HepG2 (cell line): ENCODE measurements at regions not wholly inside any gene's neighbourhood (a gene's known extent, or its start where the extent isn't known, plus 50 kb on each side); places are given as distances from the start of the nearest gene placed in this dataset.

Experiments used
- ATAC-seq: fragments of 200-7000 bp; cut with Tn5 transposase; 3 replicates; pipeline ENCODE4 v1.9.1; 2020; ENCODE audit warnings: mild to moderate bottlenecking, moderate library complexity
- BruUV-seq: library from RNA; stranded (reverse); fragments of 400-500 nt; replicated peaks from 2 replicates; lab custom pipeline; 2021; lab: Mats Ljungman, UMichigan
- CTCF ChIA-PET: fragments of 300-600 bp; formaldehyde crosslinking; extraction: SDS; loops from one replicate; lab custom pipeline; 2021; ENCODE audit warnings: low total read pairs, inconsistent platforms, low intra/inter-chr PET ratio; lab: Yijun Ruan, JAX
- POLR2A ChIA-PET: fragments of 350-600 bp; sonication (Branson Sonifier 250); formaldehyde crosslinking; loops from one replicate; lab custom pipeline; 2020; ENCODE audit warnings: antibody characterized with exemption, inconsistent platforms; lab: Yijun Ruan, JAX
- DNase-seq: peaks from one replicate; pipeline ENCODE4 v3.0.0-alpha.2; 2015; ENCODE audit warnings: low spot score
- FAIRE-seq: peaks from 3 replicates; lab custom pipeline; 2011; peaks lifted over from hg19 to GRCh38; lab: Jason Lieb, UNC
- H2AFZ ChIP-seq: one replicate; pipeline ENCODE4 v1.6.1; 2011; ENCODE audit warnings: low read length, inconsistent platforms
- H3K27ac ChIP-seq: fragments of 300-600 bp; 3 replicates; pipeline ENCODE4 v1.8.0; 2011; ENCODE audit warnings: mixed run types, mild to moderate bottlenecking, mixed read lengths, low read length, inconsistent platforms; ENCODE audit not compliant: insufficient read depth; ENCODE audit errors: extremely low read length
- H3K27me3 ChIP-seq, 2 experiments: fragments of 200-600 bp in 1 of 2; 2 replicates in 1 of 2; 3 replicates in 1 of 2; pipeline versions ENCODE4 v1.6.0 to v1.8.0; 2011; ENCODE audit warnings: low read length in 2 of 2, mild to moderate bottlenecking in 2 of 2, moderate library complexity in 2 of 2, inconsistent platforms in 1 of 2; ENCODE audit not compliant: insufficient read depth in 2 of 2, control insufficient read depth in 1 of 2
- H3K36me3 ChIP-seq, 2 experiments: fragments of 200-600 bp in 1 of 2; replicated peaks in 1 of 2; 2 replicates in 1 of 2; 3 replicates in 1 of 2; pipeline versions ENCODE4 v1.5.1 to v1.8.0; 2011; ENCODE audit warnings: low read length in 2 of 2, inconsistent platforms in 1 of 2; ENCODE audit not compliant: insufficient read depth in 2 of 2, control insufficient read depth in 1 of 2
- H3K4me1 ChIP-seq: 2 replicates; pipeline ENCODE4 v1.5.1; 2012; ENCODE audit warnings: low read length, inconsistent platforms; ENCODE audit not compliant: insufficient read depth
- H3K4me2 ChIP-seq: 2 replicates; pipeline ENCODE4 v1.6.0; 2011; ENCODE audit warnings: low read depth, low read length, inconsistent platforms
- H3K4me3 ChIP-seq, 3 experiments: fragments of 200-600 bp in 1 of 3; sonication (generic), shearing (Covaris generic) in 1 of 3; replicated peaks in 1 of 3; 2 replicates each; pipeline ENCODE4 v1.5.1; 2011 to 2016; ENCODE audit warnings: low read length in 3 of 3, inconsistent platforms in 2 of 3, low read depth in 2 of 3, mild to moderate bottlenecking in 2 of 3, control low read depth in 1 of 3, mixed read lengths in 1 of 3; ENCODE audit not compliant: insufficient read depth in 1 of 3
- H3K79me2 ChIP-seq: one replicate; pipeline ENCODE4 v1.6.1; 2011; ENCODE audit warnings: low read length, inconsistent platforms; ENCODE audit not compliant: insufficient read depth
- H3K9ac ChIP-seq: 2 replicates; pipeline ENCODE4 v1.6.0; 2011; ENCODE audit warnings: mild to moderate bottlenecking, low read depth, low read length, inconsistent platforms; ENCODE audit not compliant: insufficient read depth
- H3K9me3 ChIP-seq: 2 replicates; pipeline ENCODE4 v1.5.1; 2012; ENCODE audit warnings: mild to moderate bottlenecking, low read length
- H4K20me1 ChIP-seq: 2 replicates; pipeline ENCODE4 v1.6.0; 2011; ENCODE audit warnings: inconsistent platforms, mild to moderate bottlenecking, low read length, moderate library complexity; ENCODE audit not compliant: insufficient read depth
- BCL6 ChIP-seq: IDR thresholded peaks from 2 replicates; pipeline ENCODE4 v1.6.1; 2016; ENCODE audit warnings: missing genetic modification reagents, missing compliant biosample characterization
- BHLHE40 ChIP-seq: IDR thresholded peaks from 2 replicates; pipeline ENCODE4 v1.6.1; 2011; ENCODE audit warnings: low read length, improper control_type of control experiment
- E2F1 ChIP-seq: sonication (generic); formaldehyde crosslinking; IDR thresholded peaks from 2 replicates; pipeline ENCODE4 v1.5.0; 2020; ENCODE audit warnings: missing genetic modification reagents
- FOSL2 ChIP-seq: sonication (generic); formaldehyde crosslinking; IDR thresholded peaks from 2 replicates; pipeline ENCODE4 v1.4.0; 2020; ENCODE audit warnings: missing genetic modification reagents
- KLF9 ChIP-seq: IDR thresholded peaks from 2 replicates; pipeline ENCODE4 v1.6.1; 2016; ENCODE audit warnings: low read depth
- MAF1 ChIP-seq: sonication (generic); formaldehyde crosslinking; IDR thresholded peaks from 2 replicates; pipeline ENCODE4 v1.5.0; 2020; ENCODE audit warnings: missing genetic modification reagents, borderline replicate concordance
- MED13 ChIP-seq: sonication (generic); formaldehyde crosslinking; IDR thresholded peaks from 2 replicates; pipeline ENCODE4 v1.5.0; 2020; ENCODE audit warnings: missing genetic modification reagents
- PAXIP1 ChIP-seq: sonication (generic); formaldehyde crosslinking; conservative IDR thresholded peaks from 2 replicates; pipeline ENCODE4 v1.4.0; 2020; ENCODE audit warnings: mild to moderate bottlenecking, missing genetic modification reagents, moderate library complexity
- SMAD1 ChIP-seq: sonication (generic); formaldehyde crosslinking; IDR thresholded peaks from 2 replicates; pipeline ENCODE4 v1.4.0; 2020; ENCODE audit warnings: missing genetic modification reagents, low read depth, mild to moderate bottlenecking, borderline replicate concordance
- ZBTB2 ChIP-seq: sonication (generic); formaldehyde crosslinking; IDR thresholded peaks from 2 replicates; pipeline ENCODE4 v1.8.0; 2022; ENCODE audit warnings: low read depth, missing genetic modification reagents
- ZNF768 ChIP-seq: sonication (generic); formaldehyde crosslinking; IDR thresholded peaks from 2 replicates; pipeline ENCODE4 v1.4.0; 2020; ENCODE audit warnings: missing genetic modification reagents
- WGBS: methylation state at CpG from one replicate; pipeline ENCODE4 v1.1.6; 2017; ENCODE audit warnings: low lambda C conversion rate; 5-methylcytosine and 5-hydroxymethylcytosine counted together
- in situ Hi-C: cut with HindIII; loops from 2 replicates; pipeline ENCODE4 v1.10.0; 2017; ENCODE audit warnings: low pct_unique_long_range_greater_than_20kb; ENCODE audit not compliant: extremely low pct_ligation_motif_present
- intact Hi-C: fragments of 100-400 bp; cut with micrococcal nuclease; formaldehyde crosslinking; loops from one replicate; pipeline ENCODE4 v1.10.0; 2022; ENCODE audit not compliant: unreplicated experiment

GRCh38 chr1:5551274-5551975 lies 440.8 kb downstream of the NPHP4 start:
- in situ Hi-C loops, result no loop called here
- H3K4me3 ChIP-seq, result no peak overlapping the region
- no TSS peak for BruUV-seq
- H3K36me3 ChIP-seq, result no peaks in the 10 kb centered on the region
- ChIA-PET POLR2A (no interaction called here), CTCF (no interaction called here)
- H3K4me1 ChIP-seq, result no peaks in the 10 kb centered on the region
- H3K9ac ChIP-seq, result no peak overlapping the region
- intact Hi-C loops, result no loop called here
- no peak for FAIRE-seq
- H3K27me3 ChIP-seq, result no peaks in the 10 kb centered on the region; a peak in 1 of 5 replicates
- TF ChIP-seq ZNF768 (CRISPR knock-in tag), result 0 out of 2 replicates have a peak, but pooled peaks have one; percentile 31
- peak; percentile 78 for TF ChIP-seq BHLHE40
- no peak for TF ChIP-seq PAXIP1
- peak; percentile 60 for TF ChIP-seq FOSL2 (CRISPR knock-in tag)
- TF ChIP-seq MED13, result no peak
- no peak overlapping the region for H3K4me2 ChIP-seq
- peak; percentile 3 for DNase-seq
- 18% methylated on average over 7 of the region's 8 CpGs for WGBS
- no peak for ATAC-seq
- no peaks in the 10 kb centered on the region for H3K79me2 ChIP-seq
- H3K27ac ChIP-seq, result no peak overlapping the region
- no peaks in the 10 kb centered on the region for H3K9me3 ChIP-seq
- no peak overlapping the region for H2AFZ ChIP-seq
- no peaks in the 10 kb centered on the region for H4K20me1 ChIP-seq

- Histone ChIP-seq H3K4me1 (no peaks in the 10 kb centered on the region), H3K79me2 (no peaks in the 10 kb centered on the region), H3K27me3 (no peaks in the 10 kb centered on the region; a peak in 1 of 5 replicates), H3K36me3 (no peaks in the 10 kb centered on the region), H3K9me3 (no peaks in the 10 kb centered on the region), H3K9ac (no peak overlapping the region), H3K4me3 (no peak overlapping the region), H3K4me2 (no peak overlapping the region), H3K27ac (no peak overlapping the region), H4K20me1 (no peaks in the 10 kb centered on the region), H2AFZ (no peak overlapping the region)
- in situ Hi-C loops, result no loop called here
- POLR2A ChIA-PET, result no interaction called here
- DNase-seq (no peak), ATAC-seq (no peak), FAIRE-seq (no peak)
- CTCF ChIA-PET, result no interaction called here
- intact Hi-C loops, result no loop called here
- no TSS peak for BruUV-seq
- TF ChIP-seq KLF9 (CRISPR knock-in tag) (no peak), BCL6 (CRISPR knock-in tag) (no peak), SMAD1 (no peak), E2F1 (no peak), MAF1 (no peak), ZBTB2 (CRISPR knock-in tag) (no peak)
These were observed 444.0 kb downstream of the NPHP4 start for GRCh38 chr1:5548266-5548665.
